ENCODE measurements at regions not wholly inside any gene's neighbourhood (a gene's known extent, or its start where the extent isn't known, plus 50 kb on each side); places are given as distances from the start of the nearest gene placed in this dataset.
A peak's percentile ranks its signal among the peaks of the same experiment; 100 is the strongest.
"Not testable (repeated sequence)": the region's sequence is repeated elsewhere in the genome, so short reads cannot be mapped to it uniquely, and the experiment has no call there.

DNA sequence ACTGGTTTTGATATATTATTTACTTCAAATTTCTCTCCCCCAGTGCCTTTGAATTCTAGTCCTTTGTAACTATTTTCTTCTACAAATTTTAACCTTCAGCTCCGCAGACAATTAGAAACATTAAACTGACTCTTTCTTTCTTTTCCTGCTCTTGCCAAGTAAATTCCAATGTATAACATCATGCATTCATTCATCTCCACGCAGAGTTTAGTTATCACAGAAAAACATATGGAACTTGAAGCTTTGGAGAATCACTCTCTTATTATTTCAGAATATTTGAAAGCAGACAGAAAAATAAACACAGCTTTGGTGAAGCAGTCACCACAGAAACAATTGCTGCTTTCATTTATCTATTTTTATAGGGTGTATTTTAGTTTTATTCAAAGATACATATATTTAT lies 778.7 kb upstream of the CDH8 start:
- DNase-seq = no peak

DNA sequence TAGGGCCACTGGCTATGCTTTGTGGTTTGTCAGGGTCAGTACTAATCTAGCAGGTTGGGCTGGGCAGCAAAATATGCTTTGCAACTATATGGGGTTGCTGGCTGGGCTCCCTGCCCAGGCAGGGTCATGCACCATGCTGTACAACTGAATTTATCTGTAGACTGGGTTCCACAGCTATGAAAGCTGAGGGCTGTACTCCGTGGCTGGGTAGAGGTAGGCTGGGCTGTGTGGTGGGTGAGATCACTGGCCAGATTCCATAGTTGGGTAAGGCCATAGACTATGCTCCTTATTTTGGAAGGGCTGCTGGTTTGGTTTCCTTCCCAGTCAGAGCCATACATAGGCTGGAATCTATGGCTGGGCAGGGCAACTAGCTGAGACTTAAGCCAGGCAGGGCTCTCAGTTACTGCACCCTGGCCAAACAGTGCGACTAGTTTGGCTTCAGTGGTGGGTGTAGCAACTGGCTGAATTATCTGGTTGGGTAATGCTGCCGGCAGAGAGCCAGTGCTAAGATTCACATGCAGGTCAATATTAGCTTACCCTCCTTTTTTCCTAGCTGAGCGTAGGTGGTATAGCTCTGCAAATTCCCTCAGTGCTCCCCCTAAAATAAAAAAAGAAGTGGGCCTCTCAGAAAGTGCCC lies 769.1 kb upstream of the CDH8 start:
- DNase-seq = no peak

DNA sequence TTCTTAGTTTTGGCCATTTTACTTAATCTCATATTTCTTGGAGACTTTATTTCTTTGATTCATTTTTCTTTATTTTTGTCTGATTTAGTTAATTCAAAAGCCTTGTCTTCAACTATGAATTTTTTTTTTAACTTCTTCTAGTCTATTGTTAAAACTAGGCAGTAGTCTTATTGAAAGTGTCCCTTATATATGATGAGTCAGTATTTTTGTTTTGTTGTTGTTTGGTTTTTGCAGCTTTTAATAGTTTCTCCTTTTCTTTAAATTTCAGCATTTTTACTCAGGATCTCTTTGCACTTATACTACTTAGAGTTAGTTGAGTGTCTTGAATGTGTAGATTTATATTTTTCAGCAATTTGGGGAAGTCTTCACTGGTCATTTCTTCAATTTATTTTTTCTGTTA lies 758.5 kb upstream of the CDH8 start:
- DNase-seq = no peak

DNA sequence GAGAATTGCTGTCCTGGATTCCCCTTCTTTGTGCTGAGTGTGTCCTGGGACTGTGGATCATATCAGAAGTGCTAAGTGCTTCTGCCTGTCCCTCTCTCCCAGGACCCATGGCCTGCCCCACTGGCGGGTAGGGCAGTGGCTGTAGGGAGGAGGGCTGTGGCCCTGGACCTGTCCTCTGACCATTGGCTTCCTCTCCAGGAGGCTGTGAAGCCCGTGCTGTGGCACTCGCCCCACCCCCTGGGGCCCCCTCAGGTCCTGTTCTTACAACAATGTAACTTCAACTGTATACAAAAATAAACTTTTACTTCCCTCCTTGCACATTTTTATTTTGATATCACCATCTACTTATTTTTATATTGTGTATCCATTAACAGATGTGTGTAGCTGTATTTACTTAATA lies 743.8 kb upstream of the CDH8 start:
- DNase-seq = not testable (repeated sequence)

DNA sequence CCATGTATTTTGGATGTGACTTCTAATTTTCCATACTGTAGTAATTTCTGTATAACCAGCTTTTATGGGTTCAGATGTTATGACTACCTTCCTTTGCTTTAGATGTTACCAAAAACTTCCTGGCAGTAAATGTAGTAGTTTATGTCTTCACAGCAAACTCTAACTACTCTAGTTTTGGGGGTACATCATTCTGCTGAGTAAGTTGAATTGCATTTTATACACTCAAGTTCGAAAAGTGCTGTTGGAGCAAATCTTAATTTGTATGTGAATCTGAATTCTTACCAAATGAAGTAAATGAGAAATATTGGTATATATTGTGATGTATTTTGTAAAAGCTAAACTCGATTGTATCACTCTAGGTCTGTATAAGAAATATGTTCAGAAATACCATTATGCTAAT lies 728.3 kb upstream of the CDH8 start:
- DNase-seq = no peak

DNA sequence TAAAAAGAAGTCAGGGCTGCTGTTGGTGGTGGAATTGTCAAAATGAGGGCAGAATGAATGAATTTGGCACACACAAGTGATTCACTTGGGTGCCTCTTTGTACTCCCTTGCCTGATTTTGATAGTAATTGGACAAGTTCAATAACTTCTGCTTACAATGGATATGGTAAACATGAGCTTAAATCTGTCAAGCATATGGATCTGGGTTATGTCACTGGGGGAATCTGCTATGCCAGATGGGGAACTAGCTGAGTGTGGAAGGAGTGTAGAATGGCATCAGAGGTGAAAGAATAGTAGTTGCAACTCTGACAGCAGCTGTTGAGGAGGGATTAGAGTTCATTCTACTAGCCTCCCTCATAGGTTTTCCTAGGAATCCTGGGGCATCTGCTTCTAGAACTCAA lies 724.2 kb upstream of the CDH8 start:
- DNase-seq = peak; percentile 59 to 88

DNA sequence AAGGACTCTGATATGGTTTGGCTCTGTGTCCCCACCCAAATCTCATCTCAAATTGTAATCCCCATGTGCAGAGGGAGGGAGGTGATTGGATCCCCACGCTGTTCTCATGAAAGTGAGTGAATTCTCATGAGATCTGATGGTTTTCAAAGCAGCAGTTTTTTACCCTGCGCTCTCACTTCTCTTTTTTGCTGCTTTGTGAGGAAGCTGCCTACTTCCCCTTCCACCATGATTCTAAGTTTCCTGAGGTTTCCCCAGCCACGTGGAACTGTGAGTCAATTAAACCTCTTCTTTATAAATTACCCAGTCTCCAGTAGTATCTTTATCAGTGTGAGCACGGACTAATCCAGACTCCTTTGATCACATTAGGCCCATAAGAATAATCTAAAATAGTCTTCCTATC lies 719.7 kb upstream of the CDH8 start:
- no peak for DNase-seq

DNA sequence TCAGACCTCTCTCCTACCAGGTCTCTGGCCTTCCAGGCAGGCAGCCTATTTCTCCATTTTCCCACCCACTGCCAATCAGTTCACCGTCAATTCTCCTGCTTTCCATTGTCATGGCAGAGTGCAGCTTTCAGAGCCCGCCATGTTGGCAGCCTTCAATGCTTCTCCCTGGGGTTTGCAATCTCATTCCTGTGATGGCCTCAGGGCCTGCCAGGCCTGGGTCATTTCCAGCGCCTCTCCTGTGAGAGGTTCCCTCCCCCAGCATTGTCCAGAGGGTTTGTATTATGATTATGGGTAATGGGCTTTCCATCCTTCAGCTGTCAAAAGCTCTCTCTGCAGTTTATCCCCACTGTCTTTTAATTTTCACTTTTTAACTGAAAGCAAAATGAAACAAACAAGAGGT lies 716.6 kb upstream of the CDH8 start:
- DNase-seq = no peak

DNA sequence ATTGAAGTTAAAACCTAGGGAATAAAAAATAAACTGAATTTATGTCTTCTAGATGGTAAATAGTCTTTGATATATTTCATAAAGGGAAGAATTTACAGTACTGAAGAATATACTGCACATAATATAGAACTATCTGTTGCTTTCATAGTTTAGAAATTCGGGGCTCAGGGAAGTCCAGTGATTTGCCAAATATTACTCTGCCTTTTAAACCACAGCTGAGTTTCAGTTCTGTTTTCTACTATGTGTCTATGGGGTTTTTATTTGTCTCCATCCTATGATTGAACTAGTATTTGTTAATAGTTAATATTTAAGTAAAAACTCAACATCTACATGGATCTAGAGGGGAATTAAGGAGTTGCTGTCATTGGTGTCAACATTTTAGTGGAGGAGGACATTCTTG lies 715.0 kb upstream of the CDH8 start:
- DNase-seq = no peak

DNA sequence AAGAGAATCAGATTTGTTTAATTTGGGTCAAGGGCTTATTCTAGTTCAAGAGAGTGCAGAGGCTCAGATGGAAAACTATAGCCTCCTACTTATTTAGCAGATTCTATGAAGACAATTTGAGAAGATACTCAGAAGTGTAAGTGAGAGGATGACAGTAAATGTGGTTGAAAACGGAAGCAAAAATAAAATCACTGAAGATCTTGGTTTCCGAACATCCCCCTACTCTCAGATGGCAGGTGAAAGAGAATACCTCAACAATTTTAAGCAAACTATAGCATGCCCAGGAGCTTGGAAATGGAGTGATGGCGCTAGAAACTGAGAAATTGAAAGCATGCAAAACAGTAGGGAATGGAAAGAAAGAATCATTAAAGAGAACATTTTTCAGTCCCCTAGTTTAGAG lies 705.5 kb upstream of the CDH8 start:
- DNase-seq = no peak

DNA sequence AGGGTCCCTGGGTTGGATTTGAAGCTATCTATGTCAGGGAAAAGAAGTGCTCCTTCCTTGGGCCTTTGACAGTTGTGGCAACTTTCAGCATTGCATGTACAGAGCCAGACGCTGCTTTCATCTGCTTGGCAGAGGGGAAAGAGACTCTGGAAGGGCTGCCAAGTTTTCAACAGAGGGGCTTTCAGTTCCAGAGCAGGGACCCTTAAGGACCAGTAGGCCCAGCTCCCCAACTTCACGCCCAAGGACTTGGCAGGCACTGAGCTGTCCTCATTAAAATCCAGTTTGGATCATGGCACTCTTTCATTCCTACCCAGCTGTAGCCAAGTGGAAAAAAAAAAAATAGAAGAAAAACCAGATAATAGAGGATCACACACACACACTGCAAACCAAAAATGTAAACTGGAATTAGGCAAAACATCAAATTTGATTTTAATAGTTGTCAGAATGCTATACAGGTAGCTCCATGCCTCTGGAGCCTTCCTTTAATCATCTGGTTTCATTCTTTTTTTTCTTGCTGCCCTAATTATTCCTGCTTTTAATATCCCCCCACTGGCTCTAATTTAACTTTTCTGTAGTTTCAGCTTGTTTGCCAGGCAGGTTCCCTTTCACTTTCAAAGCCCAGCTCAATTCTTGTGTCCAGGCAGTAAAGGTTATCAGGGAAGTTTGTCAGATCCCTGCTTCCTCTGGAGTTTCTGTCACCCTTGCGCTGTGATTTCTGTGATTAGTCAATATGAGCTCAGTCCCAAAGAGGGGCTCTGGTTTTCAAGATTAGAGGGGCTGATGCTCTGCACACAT lies 702.6 kb upstream of the CDH8 start:
- no peak for DNase-seq

DNA sequence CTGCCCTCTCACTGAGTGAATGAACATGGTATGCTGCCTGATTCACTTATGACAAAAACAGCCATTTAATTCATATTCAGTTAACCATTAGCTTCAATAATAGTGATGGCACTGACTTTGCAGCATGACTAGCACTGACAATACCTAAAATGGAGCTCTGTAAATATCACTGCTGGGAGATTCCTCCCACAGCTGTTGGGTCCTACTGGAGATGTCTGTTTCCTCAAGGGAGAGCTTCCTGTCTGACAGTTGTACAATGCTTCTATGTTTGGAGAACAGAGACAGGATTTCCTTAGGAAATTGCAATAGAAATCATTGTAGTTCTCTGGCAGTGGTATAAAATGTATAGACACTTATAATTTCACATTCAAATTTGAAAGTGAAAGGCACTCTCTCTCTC lies 695.9 kb upstream of the CDH8 start:
- no peak for DNase-seq

DNA sequence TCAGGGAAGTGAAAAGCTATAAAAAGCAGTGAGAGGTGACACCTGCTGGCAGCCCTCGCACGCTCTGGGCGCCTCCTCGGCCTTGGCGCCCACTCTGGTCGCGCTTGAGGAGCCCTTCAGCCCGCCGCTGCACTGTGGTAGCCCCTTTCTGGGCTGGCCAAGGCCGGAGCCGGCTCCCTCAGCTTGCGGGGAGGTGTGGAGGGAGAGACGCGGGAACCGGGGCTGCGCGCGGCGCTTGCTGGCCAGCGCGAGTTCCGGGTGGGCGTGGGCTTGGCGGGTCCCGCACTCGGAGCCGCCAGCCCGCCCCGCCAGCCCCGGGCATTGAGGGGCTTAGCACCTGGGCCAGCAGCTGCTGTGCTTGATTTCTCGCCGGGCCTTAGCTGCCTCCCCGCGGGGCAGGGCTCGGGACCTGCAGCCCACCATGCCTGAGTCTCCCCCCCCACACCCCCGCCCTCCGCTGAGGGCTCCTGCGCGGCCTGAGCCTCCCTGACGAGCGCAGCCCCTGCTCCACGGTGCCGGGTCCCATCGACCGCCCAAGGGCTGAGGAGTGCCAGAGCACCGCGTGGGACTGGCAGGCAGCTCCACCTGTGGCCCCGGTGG lies 688.5 kb upstream of the CDH8 start:
- not testable (repeated sequence) for DNase-seq

DNA sequence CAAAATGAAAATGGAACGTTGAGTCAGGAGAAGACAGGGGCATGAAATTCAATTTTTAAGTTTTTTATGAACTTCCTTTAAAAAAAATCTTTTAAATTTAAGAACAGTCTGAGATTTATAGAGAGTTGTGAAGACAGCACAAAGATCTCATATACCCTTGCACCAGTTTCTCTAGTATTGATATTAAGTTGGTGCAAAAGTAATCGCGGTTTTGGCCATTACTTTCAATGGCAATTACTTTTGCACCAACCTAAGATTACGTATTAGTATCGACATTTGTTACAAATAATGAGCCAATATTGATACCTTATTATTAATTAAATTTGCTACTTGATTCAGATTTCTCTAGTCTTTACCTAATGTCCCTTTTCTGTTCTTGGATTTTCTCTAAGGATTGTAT lies 684.4 kb upstream of the CDH8 start:
- no peak for DNase-seq

DNA sequence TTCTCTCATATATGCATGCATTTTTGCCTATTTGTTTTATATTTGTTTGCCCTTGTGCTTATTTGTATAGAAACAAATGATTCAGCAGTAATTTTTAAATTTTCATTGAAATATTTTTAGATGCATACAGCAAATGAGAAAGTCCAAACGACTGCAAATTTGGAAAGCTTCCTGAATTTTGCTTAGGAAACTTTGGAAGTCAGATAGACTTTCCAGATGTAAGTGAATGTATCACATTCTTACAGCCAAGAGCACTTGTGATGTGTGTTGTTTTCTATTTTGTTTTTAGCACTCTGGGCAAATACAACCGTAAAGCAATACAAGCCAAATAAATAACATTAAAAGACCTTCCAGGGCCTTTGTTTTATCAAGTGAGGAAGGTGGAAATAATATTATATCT lies 680.8 kb upstream of the CDH8 start:
- no peak for DNase-seq

DNA sequence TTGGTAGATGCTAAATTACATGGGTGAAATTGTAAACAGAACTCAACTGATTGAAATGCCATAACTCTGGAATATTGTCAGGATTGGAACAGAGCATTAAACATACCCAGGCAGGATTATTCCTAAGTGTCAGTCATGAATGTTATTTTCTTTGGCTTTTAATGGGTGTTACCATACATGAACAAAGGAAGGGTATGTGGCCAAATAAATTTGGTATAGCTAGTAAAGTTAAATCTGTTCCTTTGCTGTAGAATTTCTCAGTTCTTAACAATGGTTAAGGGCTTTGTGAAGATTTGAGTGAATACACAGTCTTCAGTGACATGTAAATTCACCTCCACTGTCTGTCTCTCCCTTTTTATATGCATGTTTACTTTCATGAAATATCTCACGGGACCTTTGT lies 679.5 kb upstream of the CDH8 start:
- no peak for DNase-seq

DNA sequence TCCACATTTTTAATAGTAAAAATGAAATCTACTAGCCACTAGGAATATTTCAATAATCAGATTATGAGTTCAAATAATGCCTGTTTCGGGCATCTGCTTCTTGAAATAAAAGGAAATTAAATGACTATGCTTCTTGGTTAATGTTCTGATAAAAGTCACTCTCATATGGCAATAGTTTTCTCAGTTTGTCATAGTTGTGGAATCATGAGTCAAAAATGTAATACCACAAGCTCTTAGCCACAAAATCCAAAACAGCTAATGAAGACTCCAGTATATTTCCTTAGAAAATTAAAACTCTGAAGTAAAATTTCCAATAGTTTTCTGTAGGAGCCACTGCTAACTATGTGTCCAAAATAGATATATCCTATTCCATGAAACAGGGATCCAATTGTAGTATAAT lies 676.3 kb upstream of the CDH8 start:
- no peak for DNase-seq

DNA sequence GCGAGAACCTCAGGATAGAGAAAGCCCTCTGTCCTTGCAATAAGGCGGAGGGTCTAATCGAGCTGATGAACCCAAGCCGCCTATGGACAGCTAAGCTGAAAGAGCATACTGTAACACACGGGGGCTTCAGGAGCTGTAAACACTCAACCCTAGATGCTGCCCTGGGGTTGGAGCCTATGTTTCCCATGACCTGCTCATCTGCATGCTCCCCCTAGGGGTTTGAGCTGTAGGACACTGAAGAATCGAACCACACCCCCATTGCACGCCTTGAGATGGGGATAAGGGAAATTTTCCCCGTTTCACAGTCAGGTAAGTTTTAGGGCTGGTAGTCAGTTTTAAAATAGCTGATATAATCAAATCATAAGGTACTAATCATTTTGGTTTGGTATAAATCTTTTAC lies 675.6 kb upstream of the CDH8 start:
- no peak for DNase-seq

DNA sequence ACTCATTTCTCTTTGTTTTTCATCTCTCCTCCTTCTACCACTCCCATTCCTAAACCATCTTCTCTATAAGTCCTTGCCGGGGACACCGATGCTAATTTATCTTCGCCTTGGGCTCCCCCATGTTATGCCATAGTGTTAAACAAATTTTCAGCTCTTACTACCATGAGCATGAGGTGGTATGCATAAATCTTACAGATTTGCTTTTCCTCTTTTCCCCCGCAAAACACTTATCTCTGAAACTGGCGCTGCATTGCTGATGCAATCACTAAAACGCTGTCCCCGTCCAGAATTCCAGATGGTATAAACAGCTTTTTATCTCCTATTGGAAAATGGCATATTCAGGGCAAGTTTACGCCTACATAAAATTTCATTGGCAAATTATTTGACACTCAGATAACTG lies 673.6 kb upstream of the CDH8 start:
- no peak for DNase-seq

DNA sequence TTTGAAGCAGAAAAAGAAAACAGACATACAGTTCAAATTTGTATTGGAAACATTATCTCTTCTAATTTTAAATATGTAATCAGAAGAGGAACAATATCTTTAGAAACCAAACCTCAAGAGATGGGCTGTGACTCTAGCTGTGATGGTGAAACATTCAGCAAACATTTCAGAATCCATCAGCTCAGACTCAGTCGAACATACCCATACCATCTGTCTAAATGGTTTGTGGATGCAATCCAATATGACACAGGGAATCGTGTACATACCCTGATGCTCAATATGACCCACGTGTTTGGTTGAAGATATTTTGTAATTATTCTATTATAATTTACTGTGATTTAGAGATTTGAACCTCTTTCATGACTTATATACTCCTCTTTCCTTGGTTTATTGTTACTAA lies 665.2 kb upstream of the CDH8 start:
- DNase-seq = no peak

DNA sequence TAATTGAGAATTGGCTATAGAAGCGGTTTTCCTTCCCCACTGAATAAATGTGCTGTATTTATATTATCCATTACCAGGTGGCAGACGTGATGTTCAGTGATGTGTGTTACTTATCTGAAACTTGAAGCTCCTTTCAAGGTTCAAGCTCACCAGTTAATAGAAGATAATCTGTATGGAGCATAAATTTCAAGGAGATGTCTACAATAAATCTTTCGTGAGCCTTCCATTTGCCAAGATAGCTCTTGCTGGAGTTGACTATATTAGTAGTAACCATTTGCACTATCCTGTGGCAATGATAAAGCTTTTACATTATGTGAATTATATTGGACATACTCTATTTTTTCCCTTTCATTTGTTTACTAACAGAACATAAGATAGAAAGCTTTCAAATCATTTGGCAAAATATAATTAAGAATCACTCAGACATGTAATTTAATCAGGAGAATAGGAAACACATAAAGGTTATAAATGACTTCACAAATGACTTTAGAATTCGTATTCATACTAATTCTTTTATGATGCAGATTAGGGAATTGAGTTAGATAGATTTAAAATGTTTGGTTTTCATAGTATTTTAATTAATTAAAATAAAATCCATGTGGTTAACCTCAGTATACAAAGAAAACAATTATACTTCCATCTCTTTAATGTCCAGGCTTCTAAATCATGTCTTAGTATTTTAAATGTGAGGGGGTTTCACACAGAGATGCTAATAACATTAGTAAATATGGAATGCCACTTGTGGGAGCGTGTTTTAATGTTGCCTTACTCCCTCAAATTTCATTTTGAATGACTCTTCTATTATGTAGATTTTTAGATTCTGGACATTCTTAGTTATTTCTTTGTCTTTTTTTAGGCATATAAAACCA lies 664.4 kb upstream of the CDH8 start:
- peak in 1 of 2 experiments; percentile 21 for DNase-seq

DNA sequence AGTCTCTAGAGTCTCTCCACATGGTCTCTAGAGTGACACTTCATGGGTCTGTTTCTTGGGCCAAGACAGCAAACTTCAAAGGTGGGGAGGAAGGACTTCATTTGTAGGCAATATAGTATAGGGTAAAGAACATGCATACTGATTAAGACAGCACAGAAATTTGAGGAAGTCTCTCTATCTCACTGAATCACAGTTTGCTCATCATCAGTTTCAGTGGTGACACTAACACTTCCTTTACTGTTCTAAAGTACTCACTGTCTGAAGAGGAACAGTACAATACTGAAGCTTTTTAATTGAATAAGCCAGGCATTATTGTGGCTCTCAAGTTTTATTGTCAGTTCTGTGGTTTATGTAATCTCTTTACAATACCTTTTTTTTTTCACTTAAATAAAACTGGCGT lies 656.4 kb upstream of the CDH8 start:
- no peak for DNase-seq

DNA sequence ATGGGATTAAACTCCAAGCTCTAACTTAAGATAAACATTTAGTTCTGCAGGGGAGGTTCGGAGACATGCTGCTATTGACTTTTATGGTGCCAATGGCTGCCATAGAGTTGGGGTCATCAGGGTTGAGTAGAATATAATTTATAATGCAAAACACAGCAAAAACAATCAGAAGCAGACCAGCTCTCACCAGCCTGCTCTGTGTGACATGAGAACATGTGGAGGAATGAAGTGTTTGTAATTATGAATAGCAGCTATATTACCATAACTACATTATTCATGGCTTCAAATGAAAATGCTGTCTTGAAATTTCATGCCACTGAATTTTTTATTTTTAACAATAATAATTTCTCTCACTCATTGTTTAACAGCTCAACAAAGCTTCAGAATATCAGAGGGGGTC lies 645.6 kb upstream of the CDH8 start:
- DNase-seq = no peak

DNA sequence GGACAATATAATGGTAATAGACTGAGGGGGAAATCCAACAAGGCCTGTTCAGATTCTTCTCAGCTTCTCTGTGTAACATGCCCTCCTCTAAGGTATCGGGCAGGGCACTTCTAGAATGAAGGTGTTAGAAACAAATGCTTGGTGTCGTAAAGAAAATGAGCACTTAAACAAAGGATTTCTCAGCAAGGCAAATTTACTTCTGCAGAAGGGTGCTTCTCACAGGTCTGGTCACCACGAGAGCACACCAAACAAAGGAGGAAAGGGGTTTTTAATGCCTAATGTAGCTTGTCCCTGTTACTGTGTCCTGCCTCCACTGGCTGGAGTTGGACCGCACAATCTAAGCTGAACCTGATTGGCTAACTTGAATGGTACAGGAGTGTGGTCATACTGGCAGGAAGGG lies 642.6 kb upstream of the CDH8 start:
- DNase-seq = no peak
